Epidermal melanocyte (primary cell): ENCODE measurements at regions not wholly inside any gene's neighbourhood (a gene's known extent, or its start where the extent isn't known, plus 50 kb on each side); places are given as distances from the start of the nearest gene placed in this dataset.

ENCODE experiments used
- DNase-seq: peaks from one replicate; pipeline ENCODE4 v3.0.0; 2011; ENCODE audit warnings: low spot score; ENCODE audit not compliant: insufficient read length

- DNase-seq = no peak
Measured at GRCh38 chr16:85536411-85537330, 76.5 kb upstream of the GSE1 start.

- no peak for DNase-seq
Measured at GRCh38 chr16:85537331-85537788, 75.8 kb upstream of the GSE1 start.

DNA sequence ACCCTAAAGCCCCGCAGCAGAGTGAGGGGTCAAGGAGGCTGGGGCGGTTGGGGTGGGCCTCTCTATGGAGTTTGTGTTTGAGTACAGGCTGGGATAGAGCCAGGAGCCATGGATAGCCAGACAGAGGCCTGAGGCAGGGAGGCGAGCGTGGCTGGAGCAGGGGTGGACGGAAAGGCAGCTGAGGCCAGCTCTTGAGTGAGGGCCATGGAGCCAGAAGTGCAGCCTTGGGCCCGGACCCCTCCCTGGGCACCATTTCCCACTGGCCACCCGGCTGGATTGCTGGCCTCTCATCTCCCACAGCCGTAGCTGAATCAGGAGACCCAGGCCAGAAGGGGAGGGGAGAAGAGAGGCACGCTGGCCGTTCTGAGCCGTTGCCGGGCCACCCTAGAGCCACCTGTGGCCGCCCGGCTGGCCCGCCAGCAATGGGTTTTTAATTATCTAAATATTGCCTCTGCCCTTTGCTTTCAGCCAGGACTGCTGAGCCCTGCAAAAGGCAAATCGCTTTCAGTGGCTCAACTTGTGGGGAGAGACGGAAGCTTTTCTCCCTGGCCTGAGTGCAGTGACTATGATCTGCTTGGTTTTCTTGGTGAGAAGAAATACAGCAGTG is 75.2 kb upstream of the GSE1 start:
- DNase-seq = no peak

GRCh38 chr16:85539084-85539483 is 74.0 kb upstream of the GSE1 start:
- DNase-seq = no peak

- DNase-seq = no peak
Measured at GRCh38 chr16:85539629-85540291, 73.4 kb upstream of the GSE1 start.

- no peak for DNase-seq
Measured at GRCh38 chr16:85541181-85541580, 71.9 kb upstream of the GSE1 start.

DNA sequence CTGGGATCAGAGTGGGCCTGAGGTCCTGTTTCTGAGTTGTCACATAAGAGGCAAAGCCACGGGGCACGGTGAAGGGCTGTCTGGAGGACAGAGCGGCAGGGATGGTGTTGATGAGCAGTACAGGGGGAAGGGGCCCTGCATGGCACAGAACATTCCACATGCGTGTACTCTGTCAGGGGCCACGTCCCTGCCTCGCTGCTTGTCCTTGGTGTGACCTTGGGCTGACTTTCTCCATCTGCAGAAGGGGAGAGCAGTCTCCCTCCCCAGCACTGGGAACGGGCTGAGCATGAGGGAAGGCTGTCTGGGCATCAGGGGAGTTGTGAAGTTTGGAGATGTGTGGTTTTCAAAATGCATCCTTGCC is 71.5 kb upstream of the GSE1 start:
- no peak for DNase-seq

DNA sequence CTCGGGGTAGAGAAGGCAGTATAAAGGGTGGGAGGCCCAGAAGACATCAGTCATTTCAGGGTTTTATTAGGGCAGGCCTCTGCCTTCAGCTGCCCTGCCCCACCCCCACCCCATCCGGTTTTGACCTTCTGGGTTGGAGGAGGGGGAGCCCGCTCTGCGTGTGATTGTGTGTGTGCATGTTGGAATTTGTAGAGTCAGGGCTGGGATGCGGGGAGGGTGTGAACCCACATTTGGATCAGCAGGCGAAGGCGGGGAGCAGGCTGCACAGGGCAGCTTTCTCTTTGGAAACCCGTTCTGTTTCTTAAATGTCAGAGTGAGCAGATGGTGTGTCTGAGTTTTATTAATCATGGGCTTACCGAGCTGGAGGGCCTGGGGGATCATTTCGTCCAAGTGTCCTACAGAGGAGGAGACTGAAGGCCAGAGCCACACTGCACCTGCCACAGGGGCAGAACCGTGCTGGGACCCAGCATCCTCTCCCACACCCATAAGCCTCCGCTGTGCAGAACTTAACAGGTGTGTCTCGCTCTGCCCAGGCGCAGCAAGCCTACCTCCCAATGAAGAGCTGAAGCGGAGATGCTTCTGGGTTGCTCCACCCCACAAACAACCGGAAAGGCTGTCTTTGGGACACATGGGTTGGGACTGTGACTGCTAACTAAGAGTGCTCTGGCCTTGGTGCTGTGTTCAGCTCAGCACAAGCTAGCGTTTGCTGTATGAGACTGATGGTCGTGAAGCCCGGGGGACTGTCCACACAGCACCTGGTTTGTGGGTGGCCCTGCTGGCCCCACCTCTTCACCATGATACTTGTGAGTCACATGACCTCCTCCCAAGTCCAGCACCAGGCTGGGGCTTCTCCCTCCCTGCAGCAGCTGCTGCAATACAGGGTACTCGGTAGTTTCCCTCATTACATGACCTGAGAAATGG is 70.9 kb upstream of the GSE1 start:
- DNase-seq = no peak

GRCh38 chr16:85543536-85543935 is 69.6 kb upstream of the GSE1 start:
- DNase-seq = no peak

DNA sequence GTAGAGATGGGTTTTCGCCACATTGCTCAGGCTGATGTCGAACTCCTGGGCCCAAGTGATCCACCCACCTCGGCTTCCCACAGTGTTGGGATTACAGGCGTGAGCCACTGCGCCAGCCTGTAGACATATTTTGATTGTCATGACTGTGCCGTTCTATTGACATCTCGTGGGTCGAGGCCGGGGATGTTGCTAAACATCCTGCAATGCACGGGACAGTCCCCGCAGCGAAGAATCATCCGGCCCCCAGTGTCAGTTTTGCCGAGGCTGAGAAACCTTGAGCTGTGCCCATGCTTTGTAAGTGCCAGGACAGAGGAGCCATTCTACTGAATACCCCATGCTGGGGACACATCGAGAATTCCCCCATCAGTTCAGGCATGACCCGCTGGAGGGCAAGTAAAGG is 69.1 kb upstream of the GSE1 start:
- no peak for DNase-seq

DNA sequence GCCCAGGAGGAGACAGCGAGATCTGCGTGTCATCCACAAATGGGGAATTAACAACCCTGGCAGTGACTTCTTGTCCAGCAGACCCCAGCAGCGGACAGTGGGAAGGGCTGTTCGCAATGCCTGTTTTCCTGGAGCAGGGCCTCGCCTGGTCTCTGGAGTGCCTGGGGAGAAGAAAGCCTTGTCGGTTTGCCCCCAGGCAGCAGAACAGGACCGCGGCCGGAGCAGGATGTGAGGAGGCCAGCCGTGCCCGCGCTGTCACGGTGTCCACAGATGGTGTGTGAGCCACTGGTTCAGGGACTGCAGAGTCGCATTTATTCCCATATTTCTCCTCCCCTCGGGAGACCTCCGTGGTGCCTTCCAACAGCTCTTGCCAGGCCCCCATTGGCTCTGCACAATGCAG is 68.5 kb upstream of the GSE1 start:
- no peak for DNase-seq

- no peak for DNase-seq
Measured at GRCh38 chr16:85545227-85545818, 67.8 kb upstream of the GSE1 start.

DNA sequence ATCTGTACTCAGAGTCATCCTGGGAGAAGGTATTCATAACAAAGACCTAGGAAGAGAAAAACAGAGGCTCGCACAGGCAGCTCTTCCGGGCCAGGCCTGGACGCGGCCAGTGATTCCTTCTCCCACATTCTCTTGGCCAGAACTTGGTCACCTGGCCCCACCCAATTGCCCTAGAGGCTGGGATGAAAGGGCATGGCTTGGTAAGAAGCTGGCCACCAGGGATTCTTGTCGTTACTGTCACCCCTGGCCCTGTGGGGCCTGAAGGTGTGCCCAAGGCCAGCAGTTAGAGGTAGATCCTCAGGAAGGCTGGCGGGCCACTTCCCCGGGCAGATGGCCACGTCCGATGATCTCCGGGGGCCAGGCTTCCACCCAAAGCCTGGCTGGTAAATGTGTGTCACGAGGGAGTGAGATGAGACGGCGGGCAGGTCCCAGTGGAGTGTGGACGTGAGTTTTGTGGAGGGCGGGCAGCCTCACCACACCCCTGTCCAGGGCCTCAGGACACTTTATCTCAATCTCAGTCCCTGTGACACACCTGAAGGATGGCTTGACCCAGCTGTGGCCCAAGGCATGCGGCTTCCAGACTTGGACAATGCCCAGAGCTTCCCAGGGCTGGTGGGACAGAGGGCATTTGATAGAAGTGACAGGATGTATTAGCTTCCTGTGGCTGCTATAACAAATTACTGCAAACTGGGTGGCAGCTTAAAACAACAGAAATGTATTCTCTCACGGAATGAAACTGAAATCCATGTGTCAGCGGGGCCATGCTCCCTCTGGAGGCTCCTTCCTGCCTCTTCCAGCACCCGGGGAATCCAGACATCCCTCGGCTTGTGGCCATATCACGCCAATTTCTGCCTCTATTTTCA is 66.3 kb upstream of the GSE1 start:
- no peak for DNase-seq

- no peak for DNase-seq
Measured at GRCh38 chr16:85548375-85548774, 64.7 kb upstream of the GSE1 start.

GRCh38 chr16:85549766-85550421 is 63.2 kb upstream of the GSE1 start:
- no peak for DNase-seq

DNA sequence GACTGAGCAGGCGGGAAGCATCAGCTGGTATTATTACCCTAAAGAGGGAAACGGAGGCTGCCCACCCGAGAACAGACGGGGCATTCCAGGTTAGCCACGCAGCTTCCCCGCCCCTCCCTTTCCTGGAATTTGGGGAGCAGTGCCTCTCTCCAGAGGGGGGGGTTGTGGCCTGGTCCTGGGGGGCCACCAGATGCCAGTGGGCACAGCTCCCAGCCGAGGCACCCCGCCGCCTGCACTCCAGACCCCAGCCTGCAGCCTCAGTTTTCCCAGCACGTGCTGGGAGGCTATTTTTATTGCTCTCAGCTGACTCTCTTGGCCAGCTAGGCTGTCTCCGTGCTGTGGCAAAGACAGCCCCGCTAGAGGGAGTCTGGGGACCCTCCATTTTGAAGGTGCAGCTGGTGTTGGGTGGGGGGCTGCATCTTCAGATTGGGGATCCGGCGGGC is 62.7 kb upstream of the GSE1 start:
- no peak for DNase-seq

- no peak for DNase-seq
Measured at GRCh38 chr16:85550953-85551924, 61.9 kb upstream of the GSE1 start.

DNA sequence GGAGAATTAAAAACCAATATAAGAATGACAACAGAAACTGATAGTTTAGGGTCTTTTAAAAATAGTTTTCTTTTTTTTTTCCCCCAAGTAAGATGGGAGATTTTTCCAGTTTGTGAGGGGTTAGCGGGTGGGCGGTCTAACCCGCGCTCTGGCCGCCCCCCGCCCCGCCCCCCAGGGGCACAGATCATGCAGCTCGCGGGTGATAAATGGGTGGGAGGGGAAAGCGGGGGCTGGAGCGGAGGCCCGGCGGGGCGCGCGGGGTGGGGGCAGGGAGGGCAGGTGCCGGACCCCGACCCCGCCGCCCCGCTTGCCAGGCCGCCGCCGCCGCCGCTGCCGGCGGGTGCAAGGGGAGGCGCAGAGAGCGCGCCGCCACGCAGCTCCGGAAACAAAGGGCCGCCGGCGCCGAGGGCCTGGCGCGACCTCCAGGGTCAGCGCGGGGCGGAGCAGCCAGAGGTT is 60.1 kb upstream of the GSE1 start:
- DNase-seq = no peak
